GM23338 (cell line): ENCODE measurements at regions not wholly inside any gene's neighbourhood (a gene's known extent, or its start where the extent isn't known, plus 50 kb on each side); places are given as distances from the start of the nearest gene placed in this dataset.

Source experiments
- ATAC-seq: fragments of 200-7000 bp; cut with Tn5 transposase; 3 replicates; pipeline ENCODE4 v1.9.1; 2020
- DNase-seq: peaks from one replicate; pipeline ENCODE4 v3.0.0-alpha.2; 2015; ENCODE audit warnings: low spot score
- H2AFZ ChIP-seq: fragments of 200-600 bp; sonication (generic); 2 replicates; pipeline ENCODE4 v1.8.0; 2016; ENCODE audit warnings: antibody characterized with exemption, mild to moderate bottlenecking, moderate library complexity
- H3F3A ChIP-seq: fragments of 200-600 bp; sonication (generic); replicated peaks from 2 replicates; pipeline ENCODE4 v1.8.0; 2017; ENCODE audit warnings: antibody characterized with exemption, mixed run types, low read depth
- H3K27ac ChIP-seq: fragments of 200-600 bp; sonication (generic); 2 replicates; pipeline ENCODE4 v1.6.1; 2016; ENCODE audit warnings: low read depth
- H3K27me3 ChIP-seq: fragments of 200-600 bp; sonication (generic); 2 replicates; pipeline ENCODE4 v1.8.0; 2016; ENCODE audit warnings: mild to moderate bottlenecking, mixed run types, moderate library complexity; ENCODE audit not compliant: insufficient read depth
- H3K36me3 ChIP-seq: fragments of 200-600 bp; sonication (generic); 2 replicates; pipeline ENCODE4 v1.8.0; 2016; ENCODE audit warnings: mild to moderate bottlenecking; ENCODE audit not compliant: insufficient read depth
- H3K4me1 ChIP-seq: fragments of 200-600 bp; sonication (generic); 2 replicates; pipeline ENCODE4 v1.8.0; 2016; ENCODE audit warnings: mild to moderate bottlenecking, moderate library complexity; ENCODE audit not compliant: insufficient read depth
- H3K4me2 ChIP-seq: fragments of 200-600 bp; sonication (generic); 2 replicates; pipeline ENCODE4 v1.7.1; 2017; ENCODE audit warnings: mixed run types
- H3K4me3 ChIP-seq: fragments of 200-600 bp; sonication (generic); 2 replicates; pipeline ENCODE4 v1.6.1; 2016; ENCODE audit warnings: mixed run types
- H3K79me2 ChIP-seq: fragments of 200-600 bp; sonication (generic); replicated peaks from 2 replicates; pipeline ENCODE4 v1.8.0; 2017; ENCODE audit warnings: mild to moderate bottlenecking; ENCODE audit not compliant: insufficient read depth
- H3K9me2 ChIP-seq: fragments of 200-600 bp; sonication (generic); 2 replicates; pipeline ENCODE4 v1.8.0; 2017; ENCODE audit not compliant: insufficient read depth
- H4K20me1 ChIP-seq: fragments of 200-600 bp; sonication (generic); replicated peaks from 2 replicates; pipeline ENCODE4 v1.8.0; 2017; ENCODE audit warnings: mild to moderate bottlenecking; ENCODE audit not compliant: insufficient read depth
- H3K27ac Mint-ChIP-seq: 2 replicates; pipeline ENCODE4 v1.8.0; 2020; ENCODE audit warnings: inconsistent platforms, mild to moderate bottlenecking, moderate library complexity, mixed read lengths
- H3K27me3 Mint-ChIP-seq: 3 replicates; pipeline ENCODE4 v1.8.0; 2022; ENCODE audit warnings: low read depth, mild to moderate bottlenecking, moderate library complexity, mixed read lengths, inconsistent platforms; ENCODE audit not compliant: insufficient read depth, poor library complexity
- H3K36me3 Mint-ChIP-seq: 3 replicates; pipeline ENCODE4 v1.8.0; 2021; ENCODE audit warnings: low read depth, mild to moderate bottlenecking, inconsistent platforms, moderate library complexity, mixed read lengths
- H3K4me1 Mint-ChIP-seq: 3 replicates; pipeline ENCODE4 v1.8.0; 2020; ENCODE audit warnings: mild to moderate bottlenecking, inconsistent platforms, mixed read lengths
- H3K4me3 Mint-ChIP-seq: 3 replicates; pipeline ENCODE4 v1.8.0; 2021; ENCODE audit warnings: moderate library complexity, mild to moderate bottlenecking, inconsistent platforms, mixed read lengths
- H3K9me3 Mint-ChIP-seq: 3 replicates; pipeline ENCODE4 v1.8.0; 2020; ENCODE audit warnings: moderate library complexity, mild to moderate bottlenecking, inconsistent platforms, mixed read lengths
- CREB1 ChIP-seq: fragments of 250-450 bp; sonication (Bioruptor Pico); IDR thresholded peaks from 2 replicates; pipeline ENCODE4 v1.5.0; 2020; ENCODE audit warnings: low read depth, mild to moderate bottlenecking, moderate library complexity
- EZH2 ChIP-seq: fragments of 200-600 bp; sonication (generic); IDR thresholded peaks from one replicate; pipeline ENCODE4 v1.8.0; 2017; ENCODE audit warnings: antibody characterized with exemption, mild to moderate bottlenecking, low read depth; ENCODE audit not compliant: unreplicated experiment
- EZH2phosphoT487 ChIP-seq: fragments of 200-600 bp; sonication (generic); IDR thresholded peaks from one replicate; pipeline ENCODE4 v1.8.1; 2018; ENCODE audit warnings: antibody characterized with exemption; ENCODE audit not compliant: unreplicated experiment
- JUNB ChIP-seq: IDR thresholded peaks from one replicate; pipeline ENCODE4 v1.6.1; 2016; ENCODE audit warnings: antibody characterized with exemption; ENCODE audit not compliant: unreplicated experiment
- NANOG ChIP-seq: IDR thresholded peaks from 2 replicates; pipeline ENCODE4 v1.6.1; 2016; ENCODE audit warnings: antibody characterized with exemption, borderline replicate concordance
- POLR2AphosphoS5 ChIP-seq: IDR thresholded peaks from 2 replicates; pipeline ENCODE4 v1.6.1; 2016; ENCODE audit warnings: antibody characterized with exemption, low read depth
- STAT1 ChIP-seq: IDR thresholded peaks from one replicate; pipeline ENCODE4 v1.6.1; 2016; ENCODE audit warnings: antibody characterized with exemption; ENCODE audit not compliant: unreplicated experiment
- ZNF114 ChIP-seq: fragments of 250-450 bp; sonication (Bioruptor Pico); IDR thresholded peaks from 2 replicates; pipeline ENCODE4 v1.5.0; 2020; ENCODE audit warnings: mild to moderate bottlenecking, moderate library complexity
- ZNF331 ChIP-seq: fragments of 250-450 bp; sonication (Bioruptor Pico); IDR thresholded peaks from 2 replicates; pipeline ENCODE4 v1.5.0; 2020; ENCODE audit warnings: low read depth, mild to moderate bottlenecking, moderate library complexity
- ZNF462 ChIP-seq: fragments of 250-450 bp; sonication (Bioruptor Pico); IDR thresholded peaks from 2 replicates; pipeline ENCODE4 v1.5.0; 2020; ENCODE audit warnings: mild to moderate bottlenecking, moderate library complexity
- TF ChIP-seq, protein P1 (sequence below): IDR thresholded peaks from 2 replicates; pipeline ENCODE4 v1.6.1; 2016; ENCODE audit warnings: antibody characterized with exemption
- TF ChIP-seq, protein P2 (sequence below): IDR thresholded peaks from one replicate; pipeline ENCODE4 v1.6.1; 2018; ENCODE audit warnings: antibody characterized with exemption; ENCODE audit not compliant: unreplicated experiment
- TF ChIP-seq, protein P3 (sequence below), 2 experiments: fragments of 200-600 bp in 1 of 2; sonication (generic) in 1 of 2; conservative IDR thresholded peaks; 2 replicates each; pipeline versions ENCODE4 v1.5.1 to v1.6.1; 2016 to 2017; ENCODE audit warnings: antibody characterized with exemption in 2 of 2, low read depth in 2 of 2, mild to moderate bottlenecking in 2 of 2, moderate library complexity in 1 of 2

GRCh38 chr6:137689377-137689776, 177.7 kb upstream of the TNFAIP3 start:
- Histone ChIP-seq H3K9me2 (0 out of 2 replicates have a peak, but pooled peaks cover 8% of the 10 kb centered on the region), H4K20me1 (no peaks in the 10 kb centered on the region), H3K4me2 (no peak overlapping the region), H3K79me2 (no peaks in the 10 kb centered on the region), H2AFZ (no peak overlapping the region), H3K27ac (no peak overlapping the region), H3F3A (no peaks in the 10 kb centered on the region), H3K4me1 (no peaks in the 10 kb centered on the region), H3K27me3 (no peaks in the 10 kb centered on the region), H3K36me3 (no peaks in the 10 kb centered on the region), H3K4me3 (no peak overlapping the region)
- no peak overlapping the region for H3K27ac Mint-ChIP-seq
- no peaks in the 10 kb centered on the region for H3K36me3 Mint-ChIP-seq
- TF ChIP-seq POLR2AphosphoS5 (no peak), STAT1 (no peak), EZH2phosphoT487 (no peak), ZNF462 (CRISPR knock-in tag) (no peak), EZH2 (no peak), ZNF331 (CRISPR knock-in tag) (no peak), NANOG (no peak), CREB1 (CRISPR knock-in tag) (no peak), ZNF114 (CRISPR knock-in tag) (no peak), JUNB (no peak)
- TF ChIP-seq, protein P1, sequence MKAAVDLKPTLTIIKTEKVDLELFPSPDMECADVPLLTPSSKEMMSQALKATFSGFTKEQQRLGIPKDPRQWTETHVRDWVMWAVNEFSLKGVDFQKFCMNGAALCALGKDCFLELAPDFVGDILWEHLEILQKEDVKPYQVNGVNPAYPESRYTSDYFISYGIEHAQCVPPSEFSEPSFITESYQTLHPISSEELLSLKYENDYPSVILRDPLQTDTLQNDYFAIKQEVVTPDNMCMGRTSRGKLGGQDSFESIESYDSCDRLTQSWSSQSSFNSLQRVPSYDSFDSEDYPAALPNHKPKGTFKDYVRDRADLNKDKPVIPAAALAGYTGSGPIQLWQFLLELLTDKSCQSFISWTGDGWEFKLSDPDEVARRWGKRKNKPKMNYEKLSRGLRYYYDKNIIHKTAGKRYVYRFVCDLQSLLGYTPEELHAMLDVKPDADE = no peak
- TF ChIP-seq, protein P2, sequence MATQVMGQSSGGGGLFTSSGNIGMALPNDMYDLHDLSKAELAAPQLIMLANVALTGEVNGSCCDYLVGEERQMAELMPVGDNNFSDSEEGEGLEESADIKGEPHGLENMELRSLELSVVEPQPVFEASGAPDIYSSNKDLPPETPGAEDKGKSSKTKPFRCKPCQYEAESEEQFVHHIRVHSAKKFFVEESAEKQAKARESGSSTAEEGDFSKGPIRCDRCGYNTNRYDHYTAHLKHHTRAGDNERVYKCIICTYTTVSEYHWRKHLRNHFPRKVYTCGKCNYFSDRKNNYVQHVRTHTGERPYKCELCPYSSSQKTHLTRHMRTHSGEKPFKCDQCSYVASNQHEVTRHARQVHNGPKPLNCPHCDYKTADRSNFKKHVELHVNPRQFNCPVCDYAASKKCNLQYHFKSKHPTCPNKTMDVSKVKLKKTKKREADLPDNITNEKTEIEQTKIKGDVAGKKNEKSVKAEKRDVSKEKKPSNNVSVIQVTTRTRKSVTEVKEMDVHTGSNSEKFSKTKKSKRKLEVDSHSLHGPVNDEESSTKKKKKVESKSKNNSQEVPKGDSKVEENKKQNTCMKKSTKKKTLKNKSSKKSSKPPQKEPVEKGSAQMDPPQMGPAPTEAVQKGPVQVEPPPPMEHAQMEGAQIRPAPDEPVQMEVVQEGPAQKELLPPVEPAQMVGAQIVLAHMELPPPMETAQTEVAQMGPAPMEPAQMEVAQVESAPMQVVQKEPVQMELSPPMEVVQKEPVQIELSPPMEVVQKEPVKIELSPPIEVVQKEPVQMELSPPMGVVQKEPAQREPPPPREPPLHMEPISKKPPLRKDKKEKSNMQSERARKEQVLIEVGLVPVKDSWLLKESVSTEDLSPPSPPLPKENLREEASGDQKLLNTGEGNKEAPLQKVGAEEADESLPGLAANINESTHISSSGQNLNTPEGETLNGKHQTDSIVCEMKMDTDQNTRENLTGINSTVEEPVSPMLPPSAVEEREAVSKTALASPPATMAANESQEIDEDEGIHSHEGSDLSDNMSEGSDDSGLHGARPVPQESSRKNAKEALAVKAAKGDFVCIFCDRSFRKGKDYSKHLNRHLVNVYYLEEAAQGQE = no peak
- TF ChIP-seq, protein P3, sequence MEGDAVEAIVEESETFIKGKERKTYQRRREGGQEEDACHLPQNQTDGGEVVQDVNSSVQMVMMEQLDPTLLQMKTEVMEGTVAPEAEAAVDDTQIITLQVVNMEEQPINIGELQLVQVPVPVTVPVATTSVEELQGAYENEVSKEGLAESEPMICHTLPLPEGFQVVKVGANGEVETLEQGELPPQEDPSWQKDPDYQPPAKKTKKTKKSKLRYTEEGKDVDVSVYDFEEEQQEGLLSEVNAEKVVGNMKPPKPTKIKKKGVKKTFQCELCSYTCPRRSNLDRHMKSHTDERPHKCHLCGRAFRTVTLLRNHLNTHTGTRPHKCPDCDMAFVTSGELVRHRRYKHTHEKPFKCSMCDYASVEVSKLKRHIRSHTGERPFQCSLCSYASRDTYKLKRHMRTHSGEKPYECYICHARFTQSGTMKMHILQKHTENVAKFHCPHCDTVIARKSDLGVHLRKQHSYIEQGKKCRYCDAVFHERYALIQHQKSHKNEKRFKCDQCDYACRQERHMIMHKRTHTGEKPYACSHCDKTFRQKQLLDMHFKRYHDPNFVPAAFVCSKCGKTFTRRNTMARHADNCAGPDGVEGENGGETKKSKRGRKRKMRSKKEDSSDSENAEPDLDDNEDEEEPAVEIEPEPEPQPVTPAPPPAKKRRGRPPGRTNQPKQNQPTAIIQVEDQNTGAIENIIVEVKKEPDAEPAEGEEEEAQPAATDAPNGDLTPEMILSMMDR (conservative IDR thresholded peaks at IDR 0.05; ENCODE audit: low read depth in 2 of 2) = no peak
- no peak overlapping the region for H3K4me3 Mint-ChIP-seq
- no peaks in the 10 kb centered on the region for H3K4me1 Mint-ChIP-seq
- H3K9me3 Mint-ChIP-seq = no peaks in the 10 kb centered on the region
- H3K27me3 Mint-ChIP-seq = peaks cover 3% of the 10 kb centered on the region
- DNase-seq = no peak
- ATAC-seq = no peak
